ENCODE measurements at regions not wholly inside any gene's neighbourhood (a gene's known extent, or its start where the extent isn't known, plus 50 kb on each side); places are given as distances from the start of the nearest gene placed in this dataset.

GRCh38 chr5:37906416-37906815 lies 66.6 kb upstream of the GDNF start:
- no peak for DNase-seq

DNA sequence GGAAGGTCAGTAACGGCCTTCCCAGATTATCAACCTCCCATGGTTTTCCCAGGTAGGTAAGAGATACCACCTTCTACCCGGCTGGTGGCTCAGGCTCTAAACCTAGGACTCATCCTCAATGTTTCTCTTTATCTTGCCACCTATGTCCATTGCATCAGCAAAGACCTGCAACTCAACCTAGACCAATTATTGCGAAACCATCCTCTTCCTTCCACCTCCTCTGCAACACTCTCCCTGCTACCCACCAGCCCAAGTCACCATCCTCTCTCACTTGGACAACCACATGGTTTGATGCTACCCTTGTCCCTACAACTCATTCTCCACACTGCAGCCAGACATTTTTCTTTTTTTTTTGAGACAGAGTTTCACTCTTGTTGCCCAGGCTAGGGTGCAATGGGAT lies 65.4 kb upstream of the GDNF start:
- DNase-seq = no peak

DNA sequence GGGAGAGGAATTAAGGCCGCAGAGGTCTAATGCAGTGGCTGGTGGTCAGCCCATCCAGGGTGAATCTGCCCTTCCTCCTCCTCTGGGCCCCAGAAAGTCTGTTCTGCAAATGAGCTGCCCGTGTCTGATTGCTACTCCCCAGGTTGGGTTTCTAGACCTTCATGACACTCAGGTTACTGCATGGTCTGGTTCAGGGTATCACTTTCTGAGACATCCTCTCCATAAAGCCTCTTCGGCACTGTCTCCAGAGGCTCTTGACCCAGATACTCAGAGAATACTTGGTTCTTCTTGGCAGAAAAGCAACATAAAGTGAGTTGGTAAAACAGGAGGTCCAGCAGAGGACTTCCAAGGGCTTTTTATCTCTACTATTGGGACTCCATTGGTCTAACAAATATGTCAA lies 62.5 kb upstream of the GDNF start:
- DNase-seq = no peak

- DNase-seq = peak; percentile 30
Observed at GRCh38 chr5:37900692-37901091, 60.9 kb upstream of the GDNF start.

GRCh38 chr5:37899037-37899436 lies 59.2 kb upstream of the GDNF start:
- no peak for DNase-seq

DNA sequence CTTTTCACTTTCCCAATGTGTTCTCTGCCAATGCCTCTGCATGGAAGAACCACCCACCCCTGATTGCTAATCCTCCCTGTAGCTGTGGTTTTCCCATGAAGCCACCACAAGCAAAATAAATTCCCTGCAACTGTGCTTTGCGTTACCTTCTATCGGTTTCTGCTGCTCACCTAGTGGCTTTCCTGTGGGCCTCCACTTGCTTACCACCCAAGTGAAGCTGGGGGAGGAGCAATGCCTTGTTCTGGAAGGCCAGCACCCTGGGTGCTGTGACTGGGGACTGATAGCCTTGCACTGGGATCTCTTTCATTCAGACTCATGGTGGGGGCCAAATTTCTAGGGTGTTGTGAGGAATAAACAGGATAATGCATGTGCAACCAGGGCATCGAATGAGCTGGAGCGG lies 56.3 kb upstream of the GDNF start:
- no peak for DNase-seq

DNA sequence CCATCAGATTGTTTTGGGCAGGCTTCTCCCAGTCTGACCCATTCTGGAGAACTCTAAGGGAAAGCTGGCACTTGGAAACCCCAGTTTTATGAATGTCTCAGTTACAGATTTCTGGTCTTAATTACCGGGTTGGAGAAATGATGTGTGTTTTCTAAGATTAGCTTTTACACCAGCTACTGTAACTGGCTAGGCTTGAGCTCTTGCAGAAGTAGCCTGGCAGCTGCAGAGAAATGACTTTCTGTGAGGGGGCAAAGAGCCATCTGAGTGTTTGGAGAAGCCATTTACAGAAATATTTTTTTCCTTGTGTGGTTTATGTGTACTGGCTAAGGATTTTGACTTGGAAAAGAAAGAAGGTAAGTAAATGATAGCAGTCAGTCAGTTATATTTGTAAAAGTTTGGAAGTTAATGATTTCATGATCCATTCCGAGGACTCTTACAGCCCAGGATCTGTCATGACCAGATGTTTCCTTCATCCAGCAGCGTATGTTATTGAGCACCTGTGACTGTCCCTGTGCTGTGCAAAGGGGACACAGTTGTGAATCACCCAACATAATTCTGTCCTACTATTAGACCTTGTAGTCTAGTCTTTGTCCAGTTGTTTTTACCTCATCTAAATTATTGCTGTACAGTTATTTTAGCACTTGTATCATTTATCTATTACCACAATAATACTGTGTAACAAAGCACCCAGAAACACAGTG lies 53.7 kb upstream of the GDNF start:
- no peak for DNase-seq

DNA sequence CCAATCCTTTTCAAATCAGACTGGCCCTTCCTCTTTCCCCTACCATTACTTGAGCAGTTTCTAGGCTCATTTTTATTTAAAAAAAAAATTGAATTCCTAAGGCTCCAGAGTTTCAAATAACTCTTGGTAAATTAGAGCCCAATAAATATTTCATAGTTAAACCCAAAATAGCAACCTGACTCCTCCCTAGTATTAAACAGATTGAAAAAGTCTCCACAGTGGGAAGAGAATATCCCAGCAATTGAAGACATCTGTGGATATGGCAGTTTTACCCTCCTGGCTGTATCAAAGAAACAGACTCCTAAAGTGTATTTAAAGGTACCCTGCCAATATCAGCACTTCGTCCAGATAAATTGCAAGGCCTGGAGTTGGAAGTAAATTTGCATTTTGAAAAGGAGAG lies 52.7 kb upstream of the GDNF start:
- DNase-seq = no peak

DNA sequence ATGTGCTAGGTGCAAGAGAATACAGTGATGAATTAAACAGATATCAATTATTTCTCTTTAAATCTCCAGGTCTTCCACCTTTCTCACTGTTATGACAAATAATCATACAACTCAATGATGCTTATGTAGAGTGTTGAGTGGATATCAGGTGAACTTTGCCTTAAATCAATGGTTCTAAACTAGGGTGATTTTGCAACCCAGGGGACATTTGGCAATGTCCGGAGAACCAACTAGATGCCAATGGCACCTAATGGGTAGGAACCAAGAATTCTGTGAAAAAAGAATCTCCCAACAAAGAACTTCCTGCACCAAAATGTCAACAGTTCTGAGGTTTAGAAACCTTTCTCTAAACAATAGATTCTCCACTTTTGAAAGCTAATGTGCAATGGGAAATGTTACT lies 52.0 kb upstream of the GDNF start:
- DNase-seq = no peak

- peak; percentile 85 for DNase-seq
Observed at GRCh38 chr5:37889612-37890317, 49.9 kb upstream of the GDNF start.
